Limb (tissue), 2 donors: ENCODE measurements at regions not wholly inside any gene's neighbourhood (a gene's known extent, or its start where the extent isn't known, plus 50 kb on each side); places are given as distances from the start of the nearest gene placed in this dataset.
A peak's percentile ranks its signal among the peaks of the same experiment; 100 is the strongest.

Source experiments
- DNase-seq, 2 donors: peaks; one replicate each; pipeline ENCODE4 v3.0.0-alpha.2; 2016; ENCODE audit errors: extremely low spot score in 2 of 2

GRCh38 chr10:42999385-43000020, 77.4 kb upstream of the RET start:
- DNase-seq, result peak in 1 of 2 donors; percentile 19

GRCh38 chr10:43000021-43000411, 76.9 kb upstream of the RET start:
- no peak for DNase-seq

GRCh38 chr10:43000651-43001426, 76.0 kb upstream of the RET start:
- peak in 1 of 2 donors; percentile 21 for DNase-seq

GRCh38 chr10:43001427-43001795, 75.5 kb upstream of the RET start:
- no peak for DNase-seq

- no peak for DNase-seq
These were observed 74.3 kb upstream of the RET start for GRCh38 chr10:43002596-43002995.

- no peak for DNase-seq
These were observed 70.4 kb upstream of the RET start for GRCh38 chr10:43006490-43006889.

GRCh38 chr10:43012578-43012977, 64.3 kb upstream of the RET start:
- no peak for DNase-seq

- no peak for DNase-seq
These were observed 63.8 kb upstream of the RET start for GRCh38 chr10:43013065-43013464.

GRCh38 chr10:43024524-43024923, 52.3 kb upstream of the RET start:
- no peak for DNase-seq

- DNase-seq, result no peak
These were observed 51.7 kb upstream of the RET start for GRCh38 chr10:43024942-43025700.

GRCh38 chr10:43026039-43026973, 50.6 kb upstream of the RET start:
- no peak for DNase-seq
